ENCODE measurements at regions not wholly inside any gene's neighbourhood (a gene's known extent, or its start where the extent isn't known, plus 50 kb on each side); places are given as distances from the start of the nearest gene placed in this dataset.

DNA sequence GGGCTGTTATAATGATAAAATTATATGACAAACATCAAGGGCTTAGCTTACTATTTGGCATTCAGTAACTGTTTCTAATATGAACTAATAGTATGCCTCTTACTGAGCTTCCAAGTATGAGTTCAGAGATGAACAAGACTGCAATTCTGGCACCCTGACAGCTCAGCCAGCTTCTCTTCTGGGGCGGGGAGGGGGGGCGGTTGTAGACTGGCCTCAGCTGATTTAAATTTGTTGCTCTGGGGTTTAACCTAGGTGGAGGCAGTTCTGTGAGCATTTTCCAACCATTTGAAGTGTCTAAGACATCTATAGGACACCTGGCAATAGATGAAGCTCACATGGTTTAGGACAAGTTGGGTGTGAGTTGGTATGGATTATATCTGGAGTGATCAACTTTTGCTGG is 401.9 kb downstream of the QKI start:
- DNase-seq: no peak

DNA sequence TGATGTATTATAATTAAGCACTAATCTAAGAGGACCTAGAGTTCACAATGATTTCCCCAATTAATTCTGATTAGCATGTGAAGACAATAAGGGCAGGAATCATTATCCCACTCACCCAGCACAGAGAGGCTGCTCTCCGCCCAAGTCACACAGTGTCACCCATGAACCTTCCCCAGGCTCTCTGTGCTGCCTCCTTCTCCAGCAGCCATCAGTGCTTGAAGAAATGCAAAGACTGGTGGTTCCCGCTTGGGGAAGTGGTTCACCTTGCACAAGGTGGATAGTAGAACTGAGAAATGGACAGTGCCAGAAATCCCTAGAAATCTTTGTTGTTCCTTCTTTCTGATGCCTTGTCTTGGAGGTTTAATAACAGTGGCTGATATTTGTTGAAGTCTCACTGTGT is 401.3 kb downstream of the QKI start:
- DNase-seq: no peak

DNA sequence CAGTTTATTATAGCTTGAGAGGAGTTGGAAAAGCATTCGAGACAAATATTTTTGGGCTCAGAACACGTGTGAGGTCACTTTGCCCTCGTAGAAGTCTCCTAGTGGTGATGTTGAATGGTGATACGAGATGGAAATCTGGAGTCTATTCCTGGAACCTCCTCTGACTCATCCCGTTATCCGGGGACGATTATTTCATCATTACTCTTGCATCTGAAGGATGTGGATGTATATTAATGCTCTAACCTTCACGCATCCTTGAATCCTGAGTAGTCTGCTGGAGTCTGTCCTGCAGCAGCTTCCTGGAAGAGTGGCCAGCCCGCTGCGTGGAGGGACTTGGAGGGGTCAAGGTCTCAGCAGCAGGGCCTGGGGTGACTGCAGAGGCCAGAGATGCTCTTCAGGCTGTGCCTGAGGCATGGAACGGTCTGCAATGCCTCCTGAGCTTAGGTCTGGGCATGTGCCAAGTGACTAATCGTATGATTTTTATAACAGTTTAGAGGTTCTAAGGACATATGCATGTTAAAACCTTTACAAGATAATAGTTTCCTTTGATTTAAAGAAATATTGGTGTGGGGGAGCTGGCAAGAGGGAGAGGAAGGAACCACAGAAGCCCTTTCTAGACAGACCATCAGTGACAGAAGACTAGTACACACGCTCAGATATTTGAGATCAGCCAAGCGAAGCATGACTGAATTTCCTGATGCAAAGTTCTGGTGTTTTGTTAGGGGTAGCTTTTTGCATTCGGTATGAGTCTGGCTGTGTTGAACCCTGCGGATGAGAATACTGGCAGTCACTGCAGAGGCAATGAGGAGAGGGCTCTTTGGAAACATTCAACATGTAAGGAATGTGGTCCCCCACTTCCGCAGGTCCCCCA is 400.2 kb downstream of the QKI start:
- DNase-seq: no peak

- no peak for DNase-seq
Observed at GRCh38 chr6:163813979-163814493, 399.5 kb downstream of the QKI start.

GRCh38 chr6:163811317-163811716 is 396.8 kb downstream of the QKI start:
- DNase-seq: no peak

DNA sequence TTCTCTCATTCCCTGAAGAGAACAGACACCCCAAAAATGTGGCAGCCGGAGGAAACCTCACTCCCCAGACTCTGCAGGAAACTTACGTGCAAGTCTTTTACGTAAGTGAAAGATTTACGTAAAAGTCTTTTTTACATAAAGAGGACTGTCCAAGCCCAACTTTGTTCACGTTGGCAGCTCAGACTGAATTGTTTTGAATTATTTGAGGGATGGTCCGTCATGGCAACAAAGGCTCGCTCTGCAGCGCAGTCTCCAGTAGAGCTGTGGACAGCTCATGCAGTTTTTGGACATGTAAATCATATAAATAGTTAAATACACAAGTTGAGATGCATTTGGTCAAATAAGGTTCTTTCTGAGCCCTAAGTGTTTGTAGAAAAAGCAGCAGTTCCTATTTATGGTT is 394.8 kb downstream of the QKI start:
- no peak for DNase-seq

GRCh38 chr6:163808871-163809270 is 394.4 kb downstream of the QKI start:
- DNase-seq: no peak

DNA sequence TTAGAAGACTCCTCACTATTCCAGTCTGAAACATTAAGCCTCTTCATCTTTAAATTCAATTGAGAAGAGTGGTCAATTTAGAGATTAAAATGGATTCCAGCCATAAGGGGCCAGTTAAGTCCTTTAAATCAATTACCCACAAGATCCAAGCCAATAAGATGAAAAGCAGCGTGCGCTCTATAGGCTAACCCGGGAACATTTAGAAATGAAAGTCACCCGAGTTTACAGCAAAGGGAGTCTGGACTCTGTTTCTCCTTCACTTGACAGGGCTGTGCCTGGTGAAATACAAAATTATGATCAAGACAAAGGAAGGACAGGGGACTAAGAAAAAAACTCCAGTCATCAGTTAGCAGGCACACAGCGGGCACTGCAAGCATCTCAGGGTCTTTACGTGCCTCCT is 393.7 kb downstream of the QKI start:
- DNase-seq: no peak

DNA sequence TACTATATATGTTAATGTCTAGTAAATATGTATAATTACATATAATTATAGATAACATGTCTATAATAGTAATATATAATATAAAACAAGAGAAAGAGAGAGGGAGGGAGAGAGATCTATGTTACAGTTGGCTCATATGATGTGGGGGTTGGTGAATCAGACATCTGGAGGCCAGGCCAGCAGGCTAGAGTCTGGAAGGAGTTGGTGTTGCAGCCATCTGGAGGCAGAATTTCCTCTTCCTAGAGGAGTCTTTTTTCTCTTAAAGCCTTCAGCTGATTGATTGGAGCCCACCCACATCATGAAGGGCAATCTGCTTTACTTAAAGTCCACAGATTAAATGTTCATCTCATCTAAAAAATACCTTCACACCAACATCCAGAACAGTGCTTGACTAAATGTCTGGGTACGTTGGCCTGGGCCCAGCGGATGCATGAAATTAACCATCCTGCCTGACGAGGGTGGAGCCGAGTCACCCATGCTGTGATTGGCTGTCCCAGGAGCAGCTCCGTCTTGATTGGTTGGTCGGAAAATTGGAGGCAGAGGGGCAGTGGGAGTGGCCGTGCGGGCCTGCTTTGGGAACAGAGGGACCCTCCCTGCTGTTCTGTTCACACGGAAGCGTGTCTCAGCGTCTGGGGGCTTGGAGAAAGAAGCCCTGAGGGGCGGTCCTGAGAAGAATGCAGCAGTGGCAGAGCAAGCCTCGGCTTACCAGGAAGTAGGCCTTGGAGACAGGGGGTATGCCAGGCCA is 392.4 kb downstream of the QKI start:
- no peak for DNase-seq

DNA sequence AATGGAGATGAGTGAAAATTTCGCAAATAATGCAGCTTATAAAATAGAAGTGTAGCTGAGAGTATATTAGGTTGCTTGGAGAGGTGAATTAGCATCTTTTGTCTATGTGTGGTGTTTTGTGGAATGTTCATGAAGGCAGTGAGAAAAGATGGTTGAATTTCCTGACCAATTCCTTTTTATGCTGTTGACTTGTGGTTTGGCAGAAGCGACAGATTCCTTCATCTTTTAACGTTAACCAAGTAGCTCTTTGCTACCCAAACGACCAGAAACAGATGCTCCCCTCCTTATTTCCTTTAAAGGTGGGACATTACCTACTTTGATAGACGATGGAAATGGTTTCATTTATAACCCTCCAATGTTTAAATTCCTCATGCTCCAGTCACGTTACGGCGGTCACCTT is 390.5 kb downstream of the QKI start:
- DNase-seq: no peak

DNA sequence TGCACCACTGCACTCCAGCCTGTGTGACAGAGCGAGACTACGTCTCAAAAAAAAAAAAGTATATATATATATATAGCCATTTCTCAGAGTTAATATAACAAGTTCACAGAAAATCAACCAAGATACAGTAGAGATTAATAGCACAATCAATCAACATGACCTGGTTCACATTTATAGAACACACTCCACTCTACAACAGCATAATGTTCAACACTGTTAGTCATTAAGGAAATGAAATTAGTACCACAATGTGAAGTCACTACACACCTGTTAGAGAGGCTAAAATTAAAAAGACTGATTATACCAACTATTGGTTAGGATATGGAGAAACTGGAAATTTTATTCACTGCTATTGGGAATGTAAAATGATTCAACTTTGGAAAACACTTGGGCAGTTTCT is 387.7 kb downstream of the QKI start:
- DNase-seq: no peak

- DNase-seq: no peak
Observed at GRCh38 chr6:163797296-163797845, 382.9 kb downstream of the QKI start.

- no peak for DNase-seq
Observed at GRCh38 chr6:163793011-163793983, 378.8 kb downstream of the QKI start.

- DNase-seq: no peak
Observed at GRCh38 chr6:163790266-163790840, 375.8 kb downstream of the QKI start.

GRCh38 chr6:163789199-163789810 is 374.8 kb downstream of the QKI start:
- DNase-seq: no peak

GRCh38 chr6:163786995-163787671 is 372.6 kb downstream of the QKI start:
- DNase-seq: no peak

GRCh38 chr6:163782436-163783003 is 368.0 kb downstream of the QKI start:
- no peak for DNase-seq

GRCh38 chr6:163780994-163781393 is 366.5 kb downstream of the QKI start:
- DNase-seq: no peak

- DNase-seq: no peak
Observed at GRCh38 chr6:163779727-163780284, 365.3 kb downstream of the QKI start.

- no peak for DNase-seq
Observed at GRCh38 chr6:163777716-163778115, 363.2 kb downstream of the QKI start.
